HFFc6 (cell line): ENCODE measurements at regions not wholly inside any gene's neighbourhood (a gene's known extent, or its start where the extent isn't known, plus 50 kb on each side); places are given as distances from the start of the nearest gene placed in this dataset.
"Not testable (repeated sequence)": the region's sequence is repeated elsewhere in the genome, so short reads cannot be mapped to it uniquely, and the experiment has no call there.

Experiments used
- DNase-seq: peaks from one replicate; pipeline ENCODE4 v3.0.0-alpha.2; 2018
- H3K27ac Mint-ChIP-seq: 2 replicates; pipeline ENCODE4 v1.8.0; 2020; ENCODE audit warnings: mild to moderate bottlenecking, mixed read lengths
- H3K27me3 Mint-ChIP-seq: 2 replicates; pipeline ENCODE4 v1.8.0; 2021; ENCODE audit warnings: mild to moderate bottlenecking, moderate library complexity, mixed read lengths; ENCODE audit not compliant: insufficient read depth
- H3K36me3 Mint-ChIP-seq: 2 replicates; pipeline ENCODE4 v1.8.0; 2021; ENCODE audit warnings: low read depth, mixed read lengths
- H3K4me1 Mint-ChIP-seq: 2 replicates; pipeline ENCODE4 v1.8.0; 2020; ENCODE audit warnings: low read depth, mixed read lengths
- H3K4me3 Mint-ChIP-seq: 2 replicates; pipeline ENCODE4 v1.8.0; 2020; ENCODE audit warnings: mild to moderate bottlenecking, moderate library complexity, mixed read lengths
- H3K9me3 Mint-ChIP-seq: 2 replicates; pipeline ENCODE4 v1.8.0; 2020; ENCODE audit warnings: mild to moderate bottlenecking, mixed read lengths
- CTCF ChIP-seq: fragments of 200-600 bp; sonication (generic); IDR thresholded peaks from 2 replicates; pipeline ENCODE4 v1.5.0; 2021; ENCODE audit warnings: antibody characterized with exemption, mild to moderate bottlenecking

GRCh38 chr4:141860974-141861373 is 224.6 kb downstream of the IL15 start:
- DNase-seq = no peak
- Mint-ChIP-seq H3K27me3 (0 out of 2 replicates have a peak, but pooled peaks cover 1% of the 10 kb centered on the region), H3K9me3 (peaks cover 2% of the 10 kb centered on the region), H3K27ac (no peak overlapping the region), H3K4me1 (no peaks in the 10 kb centered on the region), H3K36me3 (0 out of 2 replicates have a peak, but pooled peaks cover 3% of the 10 kb centered on the region), H3K4me3 (no peak overlapping the region)
- peak; percentile 20; the same call in 1 of the 2 replicates for TF ChIP-seq CTCF

DNA sequence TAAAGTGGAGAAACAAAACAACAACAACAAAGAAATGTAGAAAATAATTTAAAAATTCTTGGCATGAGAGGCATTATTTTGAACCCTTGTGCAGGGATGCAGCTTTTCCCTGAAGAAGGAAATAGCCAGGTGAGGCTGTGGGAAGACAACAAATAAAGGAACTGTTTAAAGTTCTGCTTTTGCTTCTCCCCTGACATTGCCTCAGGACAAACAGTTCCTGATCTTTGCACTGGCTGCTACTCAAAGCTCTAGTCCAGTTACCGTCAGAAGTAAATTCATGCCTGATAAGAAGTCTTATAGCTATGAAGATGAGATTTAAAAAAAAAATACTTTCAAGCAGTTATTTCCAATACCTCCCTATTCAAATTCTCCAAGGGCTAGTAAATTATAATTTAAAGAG is 233.8 kb downstream of the IL15 start:
- Mint-ChIP-seq H3K9me3 (peaks cover 5% of the 10 kb centered on the region), H3K36me3 (no peaks in the 10 kb centered on the region; the same call in 1 of the 2 replicates)

DNA sequence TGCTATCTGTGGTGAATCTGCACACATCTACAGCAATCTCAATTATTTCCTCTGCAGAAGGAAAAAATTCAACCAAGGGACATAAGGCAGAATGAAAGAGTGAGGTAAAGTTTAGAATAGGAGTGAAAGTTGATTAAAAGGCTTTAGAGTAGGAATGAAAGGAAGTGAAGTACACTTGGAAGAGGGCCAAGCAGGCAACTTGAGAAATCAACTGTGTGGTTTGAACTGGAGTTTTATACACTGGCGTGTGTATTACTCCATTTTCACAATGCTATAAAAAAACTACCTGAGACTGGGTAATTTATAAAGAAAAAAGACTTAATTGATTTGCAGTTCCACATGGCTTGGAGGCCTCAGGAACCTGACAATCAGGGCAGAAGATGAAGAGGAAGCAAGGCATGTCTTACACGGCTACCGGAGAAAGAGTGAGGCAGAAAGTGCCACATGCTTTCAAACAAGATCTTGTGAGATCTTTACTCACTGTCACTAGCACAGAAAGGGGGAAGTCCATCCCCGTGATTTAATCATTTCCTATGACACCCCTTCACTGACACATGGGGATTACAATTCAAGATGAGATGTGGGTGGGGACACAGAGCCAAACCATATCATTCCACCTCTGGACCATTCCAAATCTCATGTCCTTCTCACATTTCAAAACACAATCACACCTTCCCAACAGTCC is 234.8 kb downstream of the IL15 start:
- Mint-ChIP-seq H3K36me3 (no peaks in the 10 kb centered on the region; the same call in 1 of the 2 replicates), H3K27me3 (0 out of 2 replicates have a peak, but pooled peaks cover 2% of the 10 kb centered on the region), H3K9me3 (peaks cover 9% of the 10 kb centered on the region), H3K27ac (no peak overlapping the region), H3K4me1 (no peaks in the 10 kb centered on the region), H3K4me3 (no peak overlapping the region)
- TF ChIP-seq CTCF = no peak
- no peak for DNase-seq

More for the DNA sequence above, 233.8 kb downstream of the IL15 start:
- 0 out of 2 replicates have a peak, but pooled peaks cover 2% of the 10 kb centered on the region for H3K27me3 Mint-ChIP-seq
- no peak for DNase-seq
- TF ChIP-seq CTCF = no peak
- H3K27ac Mint-ChIP-seq = no peak overlapping the region
- H3K4me3 Mint-ChIP-seq = no peak overlapping the region
- H3K4me1 Mint-ChIP-seq = no peaks in the 10 kb centered on the region

DNA sequence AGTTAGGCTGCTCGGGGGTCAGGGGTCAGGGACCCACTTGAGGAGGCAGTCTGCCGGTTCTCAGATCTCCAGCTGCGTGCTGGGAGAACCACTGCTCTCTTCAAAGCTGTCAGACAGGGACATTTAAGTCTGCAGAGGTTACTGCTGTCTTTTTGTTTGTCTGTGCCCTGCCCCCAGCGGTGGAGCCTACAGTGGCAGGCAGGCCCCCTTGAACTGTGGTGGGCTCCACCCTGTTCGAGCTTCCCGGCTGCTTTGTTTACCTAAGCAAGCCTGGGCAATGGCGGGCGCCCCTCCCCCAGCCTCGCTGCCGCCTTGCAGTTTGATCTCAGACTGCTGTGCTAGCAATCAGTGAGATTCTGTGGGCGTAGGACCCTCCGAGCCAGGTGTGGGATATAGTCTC is 246.3 kb downstream of the IL15 start:
- H3K36me3 Mint-ChIP-seq, H3K27me3 Mint-ChIP-seq, H3K27ac Mint-ChIP-seq, H3K4me3 Mint-ChIP-seq, H3K4me1 Mint-ChIP-seq, DNase-seq, H3K9me3 Mint-ChIP-seq: not testable (repeated sequence)

GRCh38 chr4:141884070-141884469 is 247.7 kb downstream of the IL15 start:
- Mint-ChIP-seq H3K27ac (no peak overlapping the region), H3K4me1 (no peaks in the 10 kb centered on the region)

More at GRCh38 chr4:141884070-141884469, 247.7 kb downstream of the IL15 start:
- TF ChIP-seq CTCF = no peak
- H3K36me3 Mint-ChIP-seq = no peaks in the 10 kb centered on the region
- H3K27me3 Mint-ChIP-seq = no peaks in the 10 kb centered on the region
- no peak for DNase-seq
- 0 out of 2 replicates have a peak, but pooled peaks cover 4% of the 10 kb centered on the region for H3K9me3 Mint-ChIP-seq
- no peak overlapping the region for H3K4me3 Mint-ChIP-seq
